H1 (cell line): ENCODE measurements at regions not wholly inside any gene's neighbourhood (a gene's known extent, or its start where the extent isn't known, plus 50 kb on each side); places are given as distances from the start of the nearest gene placed in this dataset.

Source experiments
- BACH1 ChIP-seq: IDR thresholded peaks from 2 replicates; pipeline ENCODE4 v1.6.1; 2012; ENCODE audit warnings: low read length, improper control_type of control experiment
- CBX5 ChIP-seq: fragments of 300-800, 300-1000 bp; sonication (generic); IDR thresholded peaks from 2 replicates; pipeline ENCODE4 v1.7.1; 2016; ENCODE audit warnings: antibody characterized with exemption, low read length, low read depth
- TF ChIP-seq, protein P1 (sequence below): IDR thresholded peaks from 2 replicates; pipeline ENCODE4 v1.6.1; 2012; ENCODE audit warnings: inconsistent platforms

DNA sequence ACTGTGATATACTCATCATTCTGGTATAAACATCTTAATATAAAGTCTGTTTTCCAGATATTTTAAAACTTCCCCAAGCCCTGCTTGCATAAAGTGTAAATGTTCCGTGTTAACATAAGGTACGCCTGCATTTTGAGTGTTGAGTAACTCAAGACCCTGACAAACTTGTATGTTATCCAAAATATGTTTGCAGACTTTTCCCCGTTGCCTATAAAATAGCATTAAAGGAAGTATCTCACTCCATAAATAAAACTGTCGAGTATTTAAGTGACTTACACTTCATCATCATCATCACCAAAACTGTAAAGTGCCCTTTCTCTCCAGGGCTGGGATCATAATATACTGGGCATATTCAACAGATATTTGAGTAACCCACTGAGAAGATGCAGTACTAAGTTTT lies 64.6 kb upstream of the TSPAN8 start (continued):
- no peak for TF ChIP-seq BACH1
- no peak for TF ChIP-seq CBX5
- TF ChIP-seq, protein P1, sequence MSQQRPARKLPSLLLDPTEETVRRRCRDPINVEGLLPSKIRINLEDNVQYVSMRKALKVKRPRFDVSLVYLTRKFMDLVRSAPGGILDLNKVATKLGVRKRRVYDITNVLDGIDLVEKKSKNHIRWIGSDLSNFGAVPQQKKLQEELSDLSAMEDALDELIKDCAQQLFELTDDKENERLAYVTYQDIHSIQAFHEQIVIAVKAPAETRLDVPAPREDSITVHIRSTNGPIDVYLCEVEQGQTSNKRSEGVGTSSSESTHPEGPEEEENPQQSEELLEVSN = no peak
